ENCODE measurements at regions not wholly inside any gene's neighbourhood (a gene's known extent, or its start where the extent isn't known, plus 50 kb on each side); places are given as distances from the start of the nearest gene placed in this dataset.

GRCh38 chr3:89580859-89581258 lies 473.4 kb downstream of the EPHA3 start:
- no peak for TF ChIP-seq CTCF (IDR thresholded peaks at IDR 0.05)
- no peak for TF ChIP-seq EZH2 (IDR thresholded peaks at IDR 0.05)
- no peak for TF ChIP-seq EZH2phosphoT487 (IDR thresholded peaks at IDR 0.05)

Data from neural progenitor cell (in vitro differentiated cells).